Body of pancreas (tissue), 4 donors: ENCODE measurements at regions not wholly inside any gene's neighbourhood (a gene's known extent, or its start where the extent isn't known, plus 50 kb on each side); places are given as distances from the start of the nearest gene placed in this dataset.

Experiments used
- ATAC-seq: fragments of 150-250 bp; one replicate; pipeline ENCODE4 v1.9.1; 2016
- DNase-seq, 4 donors: peaks; one replicate each; pipeline ENCODE4 v3.0.0-alpha.2; 2019
- H3K27ac ChIP-seq, 4 donors: fragments of 200-600 bp; sonication (generic); 1 replicate in 3 of 4; 2 replicates in 1 of 4; pipeline versions ENCODE4 v1.5.1 to v1.6.1; 2016 to 2019; ENCODE audit warnings: mild to moderate bottlenecking in 1 of 4, mixed read lengths in 1 of 4, moderate library complexity in 1 of 4
- H3K27me3 ChIP-seq, 2 donors: fragments of 200-600 bp; sonication (generic); one replicate each; pipeline ENCODE4 v1.6.0; 2016; ENCODE audit warnings: mild to moderate bottlenecking in 1 of 2
- H3K36me3 ChIP-seq, 2 donors: fragments of 200-600 bp; sonication (generic); replicated peaks in 1 of 2; 2 replicates each; pipeline ENCODE4 v1.5.1; 2016; ENCODE audit warnings: low read depth in 2 of 2; ENCODE audit not compliant: insufficient read depth in 1 of 2
- H3K4me1 ChIP-seq: fragments of 200-600 bp; sonication (generic); one replicate; pipeline ENCODE4 v1.6.0; 2016
- H3K4me3 ChIP-seq, 2 donors: fragments of 200-600 bp; sonication (generic); 1 replicate in 1 of 2; 2 replicates in 1 of 2; pipeline ENCODE4 v1.5.1; 2016 to 2019
- H3K9me3 ChIP-seq, 3 donors: fragments of 200-600 bp; sonication (generic); 1 replicate in 2 of 3; 2 replicates in 1 of 3; pipeline ENCODE4 v1.5.1; 2016
- CTCF ChIP-seq, 7 experiments: fragments of 450-650 bp in 4 of 7; fragments of 200-600 bp in 3 of 7; sonication (generic) in 3 of 7; IDR thresholded peaks; one replicate each; pipeline ENCODE4 v1.5.1; 2016 to 2019; ENCODE audit warnings: antibody characterized with exemption in 7 of 7
- POLR2A ChIP-seq, 3 donors: fragments of 450-650 bp; IDR thresholded peaks; one replicate each; pipeline ENCODE4 v1.6.1; 2016; ENCODE audit warnings: antibody characterized with exemption in 3 of 3, mild to moderate bottlenecking in 2 of 3
- WGBS, 2 donors: methylation state at CpG; one replicate each; pipeline ENCODE4 v1.1.5; 2017; 5-methylcytosine and 5-hydroxymethylcytosine counted together
- intact Hi-C: fragments of 100-400 bp; cut with DNase I; formaldehyde crosslinking; loops from one replicate; pipeline ENCODE4 v1.15.1; 2023

- WGBS, 2 donors = 70 to 80% methylated on average over 2 of the region's 2 CpGs
- H3K4me1 ChIP-seq = no peaks in the 10 kb centered on the region
- intact Hi-C loops = no loop called here
- no peak overlapping the region for H3K27ac ChIP-seq
- H3K9me3 ChIP-seq = no peaks in the 10 kb centered on the region
- H3K4me3 ChIP-seq = no peak overlapping the region
- no peaks in the 10 kb centered on the region for H3K36me3 ChIP-seq
- H3K27me3 ChIP-seq = no peaks in the 10 kb centered on the region
- DNase-seq (no peak), ATAC-seq (no peak)
- TF ChIP-seq POLR2A (IDR thresholded peaks at IDR 0.05) (no peak), CTCF (IDR thresholded peaks at IDR 0.05) (no peak)
Observed at GRCh38 chr1:229079016-229079595, 191.8 kb upstream of the RAB4A start.

GRCh38 chr1:229080361-229080760, 190.6 kb upstream of the RAB4A start:
- no peaks in the 10 kb centered on the region for H3K27me3 ChIP-seq
- H3K4me3 ChIP-seq = no peak overlapping the region
- no peaks in the 10 kb centered on the region for H3K9me3 ChIP-seq
- ATAC-seq (no peak), DNase-seq (no peak)
- 95% methylated on average over 2 of the region's 2 CpGs for WGBS, 2 donors
- no peak overlapping the region for H3K27ac ChIP-seq
- intact Hi-C loops = no loop called here
- no peaks in the 10 kb centered on the region for H3K4me1 ChIP-seq
- no peaks in the 10 kb centered on the region for H3K36me3 ChIP-seq
- TF ChIP-seq POLR2A (IDR thresholded peaks at IDR 0.05) (no peak), CTCF (IDR thresholded peaks at IDR 0.05) (no peak)

- TF ChIP-seq CTCF (IDR thresholded peaks at IDR 0.05) = no peak
- TF ChIP-seq POLR2A (IDR thresholded peaks at IDR 0.05) = no peak
- no peak for ATAC-seq
- WGBS, 2 donors = 85 to 88% methylated on average over 1 of the region's 1 CpG
- Histone ChIP-seq H3K27me3 (no peaks in the 10 kb centered on the region), H3K4me3 (no peak overlapping the region), H3K36me3 (no peaks in the 10 kb centered on the region), H3K9me3 (no peaks in the 10 kb centered on the region), H3K27ac (no peak overlapping the region), H3K4me1 (no peaks in the 10 kb centered on the region)
- no peak for DNase-seq
- intact Hi-C loops = no loop called here
Observed at GRCh38 chr1:229085291-229085690, 185.6 kb upstream of the RAB4A start.

GRCh38 chr1:229086091-229086490, 184.8 kb upstream of the RAB4A start:
- TF ChIP-seq POLR2A (IDR thresholded peaks at IDR 0.05) (no peak), CTCF (IDR thresholded peaks at IDR 0.05) (no peak)
- intact Hi-C loops = no loop called here
- Histone ChIP-seq H3K9me3 (no peaks in the 10 kb centered on the region), H3K36me3 (no peaks in the 10 kb centered on the region), H3K27ac (no peak overlapping the region), H3K27me3 (no peaks in the 10 kb centered on the region), H3K4me3 (no peak overlapping the region), H3K4me1 (no peaks in the 10 kb centered on the region)
- no peak for DNase-seq
- ATAC-seq = no peak

- intact Hi-C loops = no loop called here
- H3K4me3 ChIP-seq = no peak overlapping the region
- no peaks in the 10 kb centered on the region for H3K9me3 ChIP-seq
- ATAC-seq (no peak), DNase-seq (no peak)
- H3K27ac ChIP-seq = no peak overlapping the region
- WGBS, 2 donors = 49 to 52% methylated on average over 1 of the region's 1 CpG
- no peaks in the 10 kb centered on the region for H3K27me3 ChIP-seq
- H3K4me1 ChIP-seq = peaks cover 6% of the 10 kb centered on the region
- no peaks in the 10 kb centered on the region for H3K36me3 ChIP-seq
- TF ChIP-seq POLR2A (IDR thresholded peaks at IDR 0.05) = no peak
- TF ChIP-seq CTCF (IDR thresholded peaks at IDR 0.05) = no peak
Observed at GRCh38 chr1:229086686-229087085, 184.2 kb upstream of the RAB4A start.
